ENCODE measurements at regions not wholly inside any gene's neighbourhood (a gene's known extent, or its start where the extent isn't known, plus 50 kb on each side); places are given as distances from the start of the nearest gene placed in this dataset.

GRCh38 chr1:233435622-233436021, 108.1 kb downstream of the MAP3K21 start:
- no peak for TF ChIP-seq CTCF (IDR thresholded peaks at IDR 0.05; ENCODE audit: low read depth, low read length)
- no peak for TF ChIP-seq EZH2phosphoT487 (IDR thresholded peaks at IDR 0.05; ENCODE audit: low read depth)

All from OCI-LY3 (cell line).